A549 (cell line): ENCODE measurements at regions not wholly inside any gene's neighbourhood (a gene's known extent, or its start where the extent isn't known, plus 50 kb on each side); places are given as distances from the start of the nearest gene placed in this dataset.

Experiments used
- ATAC-seq, 2 experiments: fragments of 200-7000 bp in 1 of 2; fragments of >200 bp in 1 of 2; cut with Nextera tagmentation in 1 of 2; cut with Tn5 transposase in 1 of 2; 3 replicates each; pipeline versions ENCODE4 v1.8.0 to v1.9.1; 2018 to 2020; ENCODE audit warnings: mild to moderate bottlenecking in 1 of 2, moderate library complexity in 1 of 2
- CTCF ChIA-PET: fragments of 300-600 bp; sonication (Branson Sonifier 250); formaldehyde crosslinking; extraction: SDS; loops from one replicate; lab custom pipeline; 2021; ENCODE audit warnings: antibody characterized with exemption, inconsistent platforms; lab: Yijun Ruan, JAX
- POLR2A ChIA-PET: fragments of 350-600 bp; formaldehyde crosslinking; extraction: SDS; loops from one replicate; lab custom pipeline; 2021; ENCODE audit warnings: antibody characterized with exemption, inconsistent platforms; lab: Yijun Ruan, JAX
- DNase-seq, 2 experiments: peaks; one replicate each; pipeline versions ENCODE4 v3.0.0 to v3.0.0-alpha.2; 2011 to 2016; ENCODE audit warnings: low read depth in 1 of 2, low spot score in 1 of 2
- FAIRE-seq: peaks from 2 replicates; lab custom pipeline; 2011; peaks lifted over from hg19 to GRCh38; lab: Jason Lieb, UNC
- H3K27ac ChIP-seq, 2 experiments: fragments of >200 bp; sonication (Bioruptor Twin); formaldehyde crosslinking; 3 replicates each; pipeline ENCODE4 v1.5.1; 2016 to 2017
- H3K4me1 ChIP-seq: fragments of >200 bp; sonication (Bioruptor Twin); formaldehyde crosslinking; 3 replicates; pipeline ENCODE4 v1.6.1; 2016
- H3K4me2 ChIP-seq: fragments of >200 bp; sonication (Bioruptor Twin); formaldehyde crosslinking; 3 replicates; pipeline ENCODE4 v1.6.1; 2016
- H3K4me3 ChIP-seq: fragments of >200 bp; sonication (Bioruptor Twin); formaldehyde crosslinking; 3 replicates; pipeline ENCODE4 v1.5.1; 2016
- H3K9me3 ChIP-seq: fragments of >200 bp; sonication (Bioruptor Twin); formaldehyde crosslinking; 3 replicates; pipeline ENCODE4 v1.6.1; 2016
- CBX2 ChIP-seq: fragments of 200-600 bp; sonication (generic); IDR thresholded peaks from 2 replicates; pipeline ENCODE4 v1.6.1; 2016; ENCODE audit warnings: low read depth, mild to moderate bottlenecking, borderline replicate concordance
- CEBPB ChIP-seq, 2 experiments: fragments of >200 bp in 1 of 2; sonication (Bioruptor Twin) in 1 of 2; formaldehyde crosslinking in 1 of 2; IDR thresholded peaks; 2 replicates each; pipeline ENCODE4 v1.6.1; 2012 to 2016
- E2F6 ChIP-seq: IDR thresholded peaks from 2 replicates; pipeline ENCODE4 v1.6.1; 2012; ENCODE audit warnings: low read depth, borderline replicate concordance
- EHF ChIP-seq: fragments of 250-450 bp; sonication (Bioruptor Pico); IDR thresholded peaks from 2 replicates; pipeline ENCODE4 v1.5.0; 2020; ENCODE audit warnings: mild to moderate bottlenecking
- EHMT2 ChIP-seq: fragments of 200-600 bp; sonication (generic); IDR thresholded peaks from 2 replicates; pipeline ENCODE4 v1.6.1; 2016; ENCODE audit warnings: antibody characterized with exemption, low read depth, mild to moderate bottlenecking, moderate library complexity
- ELK1 ChIP-seq: fragments of 150-350 bp; IDR thresholded peaks from 2 replicates; pipeline ENCODE4 v1.6.1; 2014; ENCODE audit warnings: low read depth, mild to moderate bottlenecking, low read length
- ESRRA ChIP-seq: fragments of 150-350 bp; IDR thresholded peaks from 2 replicates; pipeline ENCODE4 v1.6.1; 2014; ENCODE audit warnings: mild to moderate bottlenecking, low read length, borderline replicate concordance
- FOSL2 ChIP-seq, 2 experiments: fragments of 450-650 bp in 1 of 2; fragments of >200 bp in 1 of 2; sonication (Bioruptor Twin) in 1 of 2; formaldehyde crosslinking; IDR thresholded peaks; 2 replicates each; pipeline versions ENCODE4 v1.5.0 to v1.6.1; 2016 to 2020; ENCODE audit warnings: mild to moderate bottlenecking in 1 of 2, moderate library complexity in 1 of 2
- FOXS1 ChIP-seq: fragments of 250-450 bp; sonication (Bioruptor Pico); IDR thresholded peaks from 2 replicates; pipeline ENCODE4 v1.5.0; 2020; ENCODE audit warnings: mild to moderate bottlenecking, moderate library complexity
- GATA3 ChIP-seq: IDR thresholded peaks from 2 replicates; pipeline ENCODE4 v1.6.1; 2012; ENCODE audit warnings: borderline replicate concordance
- HES2 ChIP-seq: fragments of >200 bp; sonication (Bioruptor Twin); formaldehyde crosslinking; IDR thresholded peaks from 2 replicates; pipeline ENCODE4 v1.6.1; 2016
- HMGXB4 ChIP-seq: fragments of 250-450 bp; sonication (Bioruptor Pico); IDR thresholded peaks from 2 replicates; pipeline ENCODE4 v1.5.0; 2021; ENCODE audit warnings: mild to moderate bottlenecking, moderate library complexity, borderline replicate concordance
- HOXA7 ChIP-seq: fragments of 250-450 bp; sonication (Bioruptor Pico); IDR thresholded peaks from 2 replicates; pipeline ENCODE4 v1.5.0; 2020; ENCODE audit warnings: mild to moderate bottlenecking, moderate library complexity
- JUN ChIP-seq, 2 experiments: fragments of >200 bp; sonication (Bioruptor Twin); formaldehyde crosslinking; IDR thresholded peaks; 2 replicates in 1 of 2; 3 replicates in 1 of 2; pipeline ENCODE4 v1.6.1; 2016 to 2017
- JUNB ChIP-seq: fragments of >200 bp; sonication (Bioruptor Twin); formaldehyde crosslinking; IDR thresholded peaks from 2 replicates; pipeline ENCODE4 v1.6.1; 2016
- MAFK ChIP-seq: fragments of 450-650 bp; IDR thresholded peaks from 2 replicates; pipeline ENCODE4 v1.6.1; 2014; ENCODE audit not compliant: partially characterized antibody
- MYC ChIP-seq: IDR thresholded peaks from 2 replicates; pipeline ENCODE4 v1.6.1; 2012; ENCODE audit warnings: mild to moderate bottlenecking, inconsistent platforms, low read length, improper control_type of control experiment, borderline replicate concordance
- NR3C1 ChIP-seq: fragments of >200 bp; sonication (Bioruptor Twin); formaldehyde crosslinking; IDR thresholded peaks from 3 replicates; pipeline ENCODE4 v1.6.1; 2017
- POLR2AphosphoS2 ChIP-seq: conservative IDR thresholded peaks from 2 replicates; pipeline ENCODE4 v1.6.1; 2012; ENCODE audit warnings: low read length, improper control_type of control experiment, inconsistent platforms
- RAD21 ChIP-seq, 2 experiments: fragments of >200 bp in 1 of 2; sonication (Bioruptor Twin) in 1 of 2; formaldehyde crosslinking in 1 of 2; IDR thresholded peaks in 1 of 2; conservative IDR thresholded peaks in 1 of 2; 2 replicates in 1 of 2; 3 replicates in 1 of 2; pipeline ENCODE4 v1.6.1; 2012 to 2018; ENCODE audit warnings: inconsistent platforms in 1 of 2
- RARB ChIP-seq: fragments of 250-450 bp; sonication (Bioruptor Pico); IDR thresholded peaks from 2 replicates; pipeline ENCODE4 v1.8.0; 2021; ENCODE audit warnings: mild to moderate bottlenecking, moderate library complexity
- REST ChIP-seq: fragments of 200-600 bp; sonication (generic); IDR thresholded peaks from 2 replicates; pipeline ENCODE4 v1.6.1; 2016; ENCODE audit warnings: antibody characterized with exemption, mild to moderate bottlenecking, moderate library complexity
- SMC3 ChIP-seq: fragments of >200 bp; sonication (Bioruptor Twin); formaldehyde crosslinking; IDR thresholded peaks from 3 replicates; pipeline ENCODE4 v1.6.1; 2018; ENCODE audit warnings: inconsistent platforms
- ZC3H11A ChIP-seq: fragments of 450-650 bp; IDR thresholded peaks from 2 replicates; pipeline ENCODE4 v1.6.1; 2014; ENCODE audit warnings: antibody characterized with exemption, mild to moderate bottlenecking
- ZSCAN20 ChIP-seq: fragments of 250-450 bp; sonication (Bioruptor Pico); IDR thresholded peaks from 2 replicates; pipeline ENCODE4 v1.8.0; 2022; ENCODE audit warnings: mild to moderate bottlenecking, moderate library complexity
- WGBS: methylation state at CpG from one replicate; pipeline ENCODE4 v1.1.6; 2017; ENCODE audit errors: missing lambda C conversion rate; 5-methylcytosine and 5-hydroxymethylcytosine counted together

GRCh38 chr5:133667217-133667616, 54.9 kb upstream of the FSTL4 start:
- DNase-seq, result no peak
- Histone ChIP-seq H3K9me3 (0 out of 3 replicates have a peak, but pooled peaks cover 3% of the 10 kb centered on the region), H3K4me1 (peaks cover 35% of the 10 kb centered on the region)
- WGBS, result 16% methylated on average over 1 of the region's 1 CpG
- TF ChIP-seq FOSL2 (IDR thresholded peaks at IDR 0.05), result no peak
- TF ChIP-seq FOSL2 (CRISPR knock-in tag; IDR thresholded peaks at IDR 0.05), result no peak
- no peak for TF ChIP-seq HES2
- TF ChIP-seq ESRRA, result no peak
- TF ChIP-seq HMGXB4 (CRISPR knock-in tag), result no peak
- TF ChIP-seq NR3C1, result no peak
- TF ChIP-seq MYC, result no peak
- no peak for TF ChIP-seq HOXA7 (CRISPR knock-in tag)
- no peak for TF ChIP-seq EHF
- no peak for TF ChIP-seq CBX2
- no peak for TF ChIP-seq RARB (CRISPR knock-in tag)
- no peak for TF ChIP-seq FOXS1 (CRISPR knock-in tag)
- TF ChIP-seq ZSCAN20 (CRISPR knock-in tag), result no peak
- TF ChIP-seq, all 56 proteins: peak for 0
- Histone ChIP-seq H3K4me2 (no peak overlapping the region), H3K27ac (0 out of 6 replicates have a peak overlapping the region, but pooled peaks of 1 of the 2 experiments have one; percentile 20), H3K4me3 (no peak overlapping the region)
- FAIRE-seq (no peak), ATAC-seq (no peak)
- ChIA-PET CTCF (no interaction called here), POLR2A (no interaction called here)

GRCh38 chr5:133665571-133665970, 53.2 kb upstream of the FSTL4 start:
- no peaks in the 10 kb centered on the region for H3K9me3 ChIP-seq
- POLR2A ChIA-PET, result no interaction called here
- ATAC-seq (no peak), DNase-seq (no peak), FAIRE-seq (no peak)
- TF ChIP-seq EHMT2 (no peak), ZC3H11A (no peak), NR3C1 (no peak)
- H3K4me1 ChIP-seq, result peaks cover 37% of the 10 kb centered on the region
- peak overlapping the region; percentile 68 to 82 for H3K27ac ChIP-seq
- no peak overlapping the region for H3K4me3 ChIP-seq
- WGBS, result 64% methylated on average over 3 of the region's 3 CpGs
- CTCF ChIA-PET, result no interaction called here
- H3K4me2 ChIP-seq, result peak overlapping the region; percentile 59

- peak overlapping the region; percentile 72 to 83 for H3K27ac ChIP-seq
- FAIRE-seq (peak; percentile 87), ATAC-seq (peak; percentile 93 to 96), DNase-seq (peak; percentile 85 to 86)
- 10% methylated on average over 2 of the region's 2 CpGs for WGBS
- no peaks in the 10 kb centered on the region for H3K9me3 ChIP-seq
- CTCF ChIA-PET, result interaction anchor here (0.6 to 1.1 kb wide), 4 partner anchors 10 to 52 kb away, joined by 3 read pairs; partner anchors contain the start of gene FSTL4
- POLR2A ChIA-PET, result no interaction called here
- peak overlapping the region; percentile 59 for H3K4me2 ChIP-seq
- peaks cover 37% of the 10 kb centered on the region for H3K4me1 ChIP-seq
- no peak overlapping the region for H3K4me3 ChIP-seq
- TF ChIP-seq SMC3, result 0 out of 3 replicates have a peak, but pooled peaks have one; percentile 16
- no peak for TF ChIP-seq HES2
- TF ChIP-seq MAFK, result peak; percentile 90
- TF ChIP-seq POLR2AphosphoS2, result no peak
- peak; percentile 96 for TF ChIP-seq JUNB
- no peak for TF ChIP-seq ELK1
- TF ChIP-seq GATA3, result peak; percentile 78; the same call in 1 of the 2 replicates
- peak; percentile 18 to 39; a peak in 2 of 5 replicates for TF ChIP-seq RAD21 (conservative IDR thresholded peaks at IDR 0.05 in 1 of 2, IDR thresholded peaks at IDR 0.05 in 1 of 2)
- 0 out of 2 replicates have a peak, but pooled peaks have one; percentile 36 for TF ChIP-seq E2F6
- peak in 1 of 2 experiments; percentile 43; a peak in 1 of 4 replicates for TF ChIP-seq CEBPB (IDR thresholded peaks at IDR 0.05)
- peak; percentile 90 for TF ChIP-seq FOSL2 (IDR thresholded peaks at IDR 0.05)
- peak; percentile 73 for TF ChIP-seq FOSL2 (CRISPR knock-in tag; IDR thresholded peaks at IDR 0.05)
- TF ChIP-seq JUN (IDR thresholded peaks at IDR 0.05), result peak; percentile 66 to 79; a peak in 4 of 5 replicates
- no peak for TF ChIP-seq REST
Measured at GRCh38 chr5:133664422-133664821, 52.1 kb upstream of the FSTL4 start.
